ENCODE measurements at regions not wholly inside any gene's neighbourhood (a gene's known extent, or its start where the extent isn't known, plus 50 kb on each side); places are given as distances from the start of the nearest gene placed in this dataset.

GRCh38 chr2:106041150-106041549 lies 153.0 kb downstream of the UXS1 start:
- intact Hi-C loops (cut with DNase I; ENCODE audit: low total_unique reads) = no loop called here
- no peak for DNase-seq (ENCODE audit: low spot score in 2 of 2)
- no peak for TF ChIP-seq POLR2AphosphoS5 (IDR thresholded peaks at IDR 0.05)
- no peaks in the 10 kb centered on the region for H3K9me3 ChIP-seq
- H3K27ac ChIP-seq = no peak overlapping the region
- H3K4me3 ChIP-seq = no peak overlapping the region
- H3K36me3 ChIP-seq = no peaks in the 10 kb centered on the region
- H3K4me1 ChIP-seq = no peaks in the 10 kb centered on the region
- H3K27me3 ChIP-seq = no peaks in the 10 kb centered on the region

GRCh38 chr2:106039634-106040315 lies 154.3 kb downstream of the UXS1 start:
- H3K27me3 ChIP-seq = no peaks in the 10 kb centered on the region
- intact Hi-C loops (cut with DNase I; ENCODE audit: low total_unique reads) = no loop called here
- no peaks in the 10 kb centered on the region for H3K36me3 ChIP-seq
- DNase-seq (ENCODE audit: low spot score in 2 of 2) = peak in 1 of 2 donors; percentile 36
- H3K27ac ChIP-seq = no peak overlapping the region
- no peak overlapping the region for H3K4me3 ChIP-seq
- no peaks in the 10 kb centered on the region for H3K9me3 ChIP-seq
- TF ChIP-seq CTCF (IDR thresholded peaks at IDR 0.05) (no peak), POLR2A (IDR thresholded peaks at IDR 0.05) (no peak), POLR2AphosphoS5 (IDR thresholded peaks at IDR 0.05) (no peak)
- no peaks in the 10 kb centered on the region for H3K4me1 ChIP-seq

GRCh38 chr2:106038601-106039375 lies 155.3 kb downstream of the UXS1 start:
- intact Hi-C loops (cut with DNase I; ENCODE audit: low total_unique reads) = no loop called here
- TF ChIP-seq CTCF (IDR thresholded peaks at IDR 0.05) (no peak), POLR2A (IDR thresholded peaks at IDR 0.05) (no peak), POLR2AphosphoS5 (IDR thresholded peaks at IDR 0.05) (no peak)
- Histone ChIP-seq H3K9me3 (no peaks in the 10 kb centered on the region), H3K27ac (no peak overlapping the region), H3K36me3 (no peaks in the 10 kb centered on the region), H3K27me3 (no peaks in the 10 kb centered on the region), H3K4me1 (no peaks in the 10 kb centered on the region), H3K4me3 (no peak overlapping the region)
- no peak for DNase-seq (ENCODE audit: low spot score in 2 of 2)

GRCh38 chr2:106037932-106038331 lies 156.2 kb downstream of the UXS1 start:
- no peak for DNase-seq (ENCODE audit: low spot score in 2 of 2)
- intact Hi-C loops (cut with DNase I; ENCODE audit: low total_unique reads) = no loop called here
- no peaks in the 10 kb centered on the region for H3K4me1 ChIP-seq
- TF ChIP-seq POLR2A (IDR thresholded peaks at IDR 0.05) = no peak
- no peak for TF ChIP-seq POLR2AphosphoS5 (IDR thresholded peaks at IDR 0.05)
- no peak for TF ChIP-seq CTCF (IDR thresholded peaks at IDR 0.05)
- H3K9me3 ChIP-seq = no peaks in the 10 kb centered on the region
- no peaks in the 10 kb centered on the region for H3K27me3 ChIP-seq
- no peaks in the 10 kb centered on the region for H3K36me3 ChIP-seq
- no peak overlapping the region for H3K4me3 ChIP-seq
- H3K27ac ChIP-seq = no peak overlapping the region

GRCh38 chr2:106037262-106037661 lies 156.8 kb downstream of the UXS1 start:
- H3K9me3 ChIP-seq = no peaks in the 10 kb centered on the region
- DNase-seq (ENCODE audit: low spot score in 2 of 2) = no peak
- no peak overlapping the region for H3K27ac ChIP-seq
- TF ChIP-seq POLR2A (IDR thresholded peaks at IDR 0.05) (no peak), CTCF (IDR thresholded peaks at IDR 0.05) (no peak), POLR2AphosphoS5 (IDR thresholded peaks at IDR 0.05) (no peak)
- H3K4me1 ChIP-seq = no peaks in the 10 kb centered on the region
- no peaks in the 10 kb centered on the region for H3K27me3 ChIP-seq
- no peak overlapping the region for H3K4me3 ChIP-seq
- intact Hi-C loops (cut with DNase I; ENCODE audit: low total_unique reads) = no loop called here
- no peaks in the 10 kb centered on the region for H3K36me3 ChIP-seq
